Breast epithelium (tissue), 3 donors: ENCODE measurements at regions not wholly inside any gene's neighbourhood (a gene's known extent, or its start where the extent isn't known, plus 50 kb on each side); places are given as distances from the start of the nearest gene placed in this dataset.

Experiments used
- CTCF ChIP-seq, 3 donors: fragments of 450-650 bp; IDR thresholded peaks; one replicate each; pipeline ENCODE4 v1.5.1; 2016 to 2017; ENCODE audit warnings: antibody characterized with exemption in 3 of 3, mild to moderate bottlenecking in 3 of 3, moderate library complexity in 3 of 3
- POLR2AphosphoS5 ChIP-seq, 3 donors: sonication (generic); formaldehyde crosslinking; IDR thresholded peaks; one replicate each; pipeline ENCODE4 v1.6.1; 2017; ENCODE audit warnings: antibody characterized with exemption in 3 of 3

GRCh38 chr1:209227171-209227570 lies 356.3 kb upstream of the CAMK1G start:
- TF ChIP-seq POLR2AphosphoS5 (IDR thresholded peaks at IDR 0.05): no peak
- no peak for TF ChIP-seq CTCF (IDR thresholded peaks at IDR 0.05)
